Ishikawa (cell line): ENCODE measurements at regions not wholly inside any gene's neighbourhood (a gene's known extent, or its start where the extent isn't known, plus 50 kb on each side); places are given as distances from the start of the nearest gene placed in this dataset.

Experiments used
- CEBPB ChIP-seq: IDR thresholded peaks from 2 replicates; pipeline ENCODE4 v1.6.1; 2012
- CREB1 ChIP-seq: IDR thresholded peaks from 2 replicates; pipeline ENCODE4 v1.6.1; 2012; ENCODE audit warnings: low read depth
- EGR1 ChIP-seq: IDR thresholded peaks from 2 replicates; pipeline ENCODE4 v1.6.1; 2012
- EP300 ChIP-seq: IDR thresholded peaks from 2 replicates; pipeline ENCODE4 v1.6.1; 2012; ENCODE audit warnings: borderline replicate concordance
- FOXM1 ChIP-seq: IDR thresholded peaks from 2 replicates; pipeline ENCODE4 v1.6.1; 2012; ENCODE audit warnings: low read depth, borderline replicate concordance
- NFIC ChIP-seq: IDR thresholded peaks from 2 replicates; pipeline ENCODE4 v1.6.1; 2012
- RAD21 ChIP-seq: IDR thresholded peaks from 2 replicates; pipeline ENCODE4 v1.6.1; 2012; ENCODE audit warnings: low read depth
- REST ChIP-seq: IDR thresholded peaks from 2 replicates; pipeline ENCODE4 v1.6.1; 2012; ENCODE audit warnings: low read depth, mild to moderate bottlenecking
- TAF1 ChIP-seq: IDR thresholded peaks from 2 replicates; pipeline ENCODE4 v1.6.1; 2012; ENCODE audit warnings: low read depth, mild to moderate bottlenecking
- TCF12 ChIP-seq: IDR thresholded peaks from 2 replicates; pipeline ENCODE4 v1.6.1; 2012; ENCODE audit warnings: low read depth
- TEAD4 ChIP-seq: IDR thresholded peaks from 2 replicates; pipeline ENCODE4 v1.6.1; 2012
- USF1 ChIP-seq: IDR thresholded peaks from 2 replicates; pipeline ENCODE4 v1.6.1; 2012
- YY1 ChIP-seq: IDR thresholded peaks from 2 replicates; pipeline ENCODE4 v1.6.1; 2012; ENCODE audit warnings: low read depth
- ZBTB7A ChIP-seq: IDR thresholded peaks from 2 replicates; pipeline ENCODE4 v1.6.1; 2012; ENCODE audit warnings: low read depth
- TF ChIP-seq, protein P1 (sequence below): IDR thresholded peaks from 2 replicates; pipeline ENCODE4 v1.6.1; 2012

- no peak for TF ChIP-seq TAF1
- TF ChIP-seq ZBTB7A, result no peak
- TF ChIP-seq NFIC, result no peak
- TF ChIP-seq TCF12, result no peak
- TF ChIP-seq, protein P1, sequence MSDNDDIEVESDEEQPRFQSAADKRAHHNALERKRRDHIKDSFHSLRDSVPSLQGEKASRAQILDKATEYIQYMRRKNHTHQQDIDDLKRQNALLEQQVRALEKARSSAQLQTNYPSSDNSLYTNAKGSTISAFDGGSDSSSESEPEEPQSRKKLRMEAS, result no peak
- no peak for TF ChIP-seq CEBPB
- TF ChIP-seq EP300, result no peak
- no peak for TF ChIP-seq EGR1
- no peak for TF ChIP-seq TEAD4
- no peak for TF ChIP-seq RAD21
- no peak for TF ChIP-seq CREB1
- no peak for TF ChIP-seq YY1
Observed at GRCh38 chr15:37870711-37871110, 63.7 kb upstream of the TMCO5A start.

DNA sequence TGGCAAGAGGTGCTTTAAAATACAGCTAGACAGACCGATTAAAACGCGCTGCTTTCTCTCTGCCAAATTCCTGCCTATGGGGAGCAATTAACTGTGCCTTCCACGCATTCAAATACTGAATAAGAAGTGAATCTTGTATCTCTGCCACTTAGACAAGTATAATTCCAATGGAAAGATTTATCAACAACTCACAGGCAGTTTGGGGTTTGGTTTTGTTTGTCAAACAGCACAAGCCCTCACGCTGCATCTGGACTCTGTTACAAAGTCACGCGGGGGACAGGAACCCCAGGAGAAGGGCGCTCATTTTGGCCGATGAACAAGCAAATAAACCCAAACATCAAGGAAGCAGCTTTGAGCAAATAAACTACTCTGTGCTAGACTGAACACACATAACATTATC is 61.8 kb upstream of the TMCO5A start:
- no peak for TF ChIP-seq FOXM1
- TF ChIP-seq EP300, result no peak
- no peak for TF ChIP-seq USF1
- no peak for TF ChIP-seq REST
- no peak for TF ChIP-seq RAD21
- no peak for TF ChIP-seq EGR1
- no peak for TF ChIP-seq CEBPB
- TF ChIP-seq, protein P1, result no peak
- TF ChIP-seq TEAD4, result no peak
- TF ChIP-seq YY1, result no peak
- TF ChIP-seq ZBTB7A, result no peak
- TF ChIP-seq CREB1, result no peak
- no peak for TF ChIP-seq NFIC
- TF ChIP-seq TCF12, result no peak
- no peak for TF ChIP-seq TAF1

DNA sequence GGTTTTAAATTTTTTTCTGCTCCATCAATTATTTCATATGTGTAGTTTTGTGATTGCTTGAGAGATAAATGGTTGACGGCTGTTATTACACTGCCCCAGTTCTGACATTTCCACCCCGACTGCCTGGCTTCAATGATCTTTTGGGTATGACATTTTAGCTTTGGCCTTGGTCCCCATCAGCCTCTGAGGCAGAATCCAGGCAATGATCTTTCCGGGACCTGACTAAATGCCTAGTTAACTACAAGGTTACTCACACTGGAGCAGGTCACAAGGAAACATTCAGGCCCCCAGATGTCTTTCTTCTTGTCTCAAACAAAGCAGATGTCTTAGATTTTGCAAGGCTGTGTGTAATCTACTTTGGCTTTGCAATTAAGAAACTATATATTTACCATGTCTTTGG is 61.1 kb upstream of the TMCO5A start:
- TF ChIP-seq TAF1, result no peak
- no peak for TF ChIP-seq EGR1
- TF ChIP-seq CEBPB, result no peak
- TF ChIP-seq TEAD4, result no peak
- TF ChIP-seq YY1, result no peak
- no peak for TF ChIP-seq NFIC
- no peak for TF ChIP-seq RAD21

GRCh38 chr15:37876900-37877299 is 57.5 kb upstream of the TMCO5A start:
- TF ChIP-seq NFIC (no peak), TAF1 (no peak), YY1 (no peak), REST (no peak), CEBPB (no peak), TEAD4 (no peak), EGR1 (no peak), CREB1 (no peak)
- TF ChIP-seq, protein P1, result no peak

DNA sequence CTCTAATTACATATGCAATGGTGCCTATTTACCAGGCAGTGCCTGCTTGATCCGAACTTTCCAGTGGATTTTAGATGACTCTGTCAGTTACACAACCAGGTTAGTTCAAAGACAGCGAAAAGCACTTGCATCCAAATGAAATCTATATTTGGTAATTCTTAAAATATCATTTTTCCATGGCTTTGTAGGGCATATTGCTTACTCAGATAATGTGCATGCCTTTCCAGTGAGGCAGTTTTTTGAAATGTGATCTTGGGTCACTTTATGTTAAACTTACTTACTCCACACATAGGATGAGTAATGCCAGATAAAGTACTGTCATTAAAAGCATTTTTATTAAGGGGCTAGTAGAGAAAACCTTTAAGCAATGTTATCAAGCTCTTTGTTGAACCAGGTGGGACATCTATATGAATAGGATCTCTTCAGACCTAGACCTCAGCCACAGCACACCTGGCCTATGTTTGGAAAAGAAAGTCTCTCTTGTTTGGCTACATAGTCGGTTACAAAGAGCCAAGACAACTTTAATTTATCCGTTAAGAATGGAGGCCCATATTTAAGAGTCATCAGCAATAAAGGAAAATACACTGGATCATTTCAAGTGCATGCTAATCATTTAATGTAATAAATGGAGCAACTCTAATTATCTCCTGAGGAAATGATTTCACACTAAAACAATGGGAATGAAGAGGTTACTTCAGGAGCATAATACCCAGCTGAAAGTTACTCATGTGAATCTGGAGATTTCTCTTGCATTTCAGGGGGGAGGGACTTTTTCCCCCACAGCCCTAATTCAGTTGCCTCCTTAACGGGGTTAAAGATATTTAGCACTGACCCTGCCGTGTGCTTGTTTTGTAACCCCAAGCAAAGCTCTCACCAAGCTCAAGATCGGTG is 56.3 kb upstream of the TMCO5A start:
- TF ChIP-seq CEBPB (no peak), NFIC (no peak), TEAD4 (no peak), CREB1 (no peak), TAF1 (no peak), REST (no peak), FOXM1 (no peak), ZBTB7A (no peak)
